ENCODE measurements at regions not wholly inside any gene's neighbourhood (a gene's known extent, or its start where the extent isn't known, plus 50 kb on each side); places are given as distances from the start of the nearest gene placed in this dataset.

DNA sequence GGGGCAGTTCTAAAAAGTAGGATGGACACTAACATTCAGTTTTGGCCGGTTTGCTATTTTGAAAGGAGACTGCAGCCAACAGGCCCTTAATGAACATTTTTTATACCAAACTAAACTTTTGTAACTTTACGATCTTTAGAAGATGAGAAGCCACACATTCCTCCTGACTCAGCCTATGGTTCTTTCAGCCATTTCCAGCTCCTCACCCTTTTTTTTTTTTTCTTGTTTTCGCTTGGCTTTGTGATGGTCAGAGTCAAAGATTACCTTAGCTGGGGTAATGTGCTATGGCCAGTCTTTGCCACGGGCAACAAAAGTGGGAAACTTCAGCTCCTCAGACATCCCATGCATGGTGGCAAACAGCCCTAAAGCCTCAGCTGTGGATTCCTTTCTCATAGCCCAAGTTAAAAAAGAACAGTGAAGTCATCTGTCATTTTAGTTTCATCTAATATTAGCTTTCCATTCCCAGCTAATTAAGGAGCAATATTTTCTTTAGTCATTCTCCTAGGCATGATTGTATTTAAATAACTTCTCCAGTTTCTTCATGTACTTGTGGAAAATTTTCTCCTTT lies 368.7 kb downstream of the MFSD1 start:
- Histone ChIP-seq H3K4me1 (peaks cover 6% of the 10 kb centered on the region), H3K27ac (replicated peaks) (no peak overlapping the region), H3K4me3 (no peak overlapping the region), H3K27me3 (ENCODE audit: low read depth) (no peaks in the 10 kb centered on the region), H3K9me3 (replicated peaks) (no peaks in the 10 kb centered on the region), H3K36me3 (no peaks in the 10 kb centered on the region)
- no peak for DNase-seq
- intact Hi-C loops (cut with micrococcal nuclease), result no loop called here
- TF ChIP-seq CTCF (IDR thresholded peaks at IDR 0.05; ENCODE audit: borderline replicate concordance), result no peak

- Histone ChIP-seq H3K27me3 (ENCODE audit: low read depth) (no peaks in the 10 kb centered on the region), H3K36me3 (no peaks in the 10 kb centered on the region), H3K4me1 (peaks cover 6% of the 10 kb centered on the region), H3K9me3 (replicated peaks) (no peaks in the 10 kb centered on the region), H3K27ac (replicated peaks) (no peak overlapping the region), H3K4me3 (no peak overlapping the region)
- no peak for TF ChIP-seq CTCF (IDR thresholded peaks at IDR 0.05; ENCODE audit: borderline replicate concordance)
- intact Hi-C loops (cut with micrococcal nuclease), result no loop called here
- no peak for DNase-seq
Observed at GRCh38 chr3:159171333-159171732, 369.5 kb downstream of the MFSD1 start.

- no peaks in the 10 kb centered on the region for H3K36me3 ChIP-seq
- TF ChIP-seq CTCF (IDR thresholded peaks at IDR 0.05; ENCODE audit: borderline replicate concordance), result no peak
- H3K9me3 ChIP-seq (replicated peaks), result no peaks in the 10 kb centered on the region
- H3K27me3 ChIP-seq (ENCODE audit: low read depth), result no peaks in the 10 kb centered on the region
- H3K4me3 ChIP-seq, result no peak overlapping the region
- intact Hi-C loops (cut with micrococcal nuclease), result no loop called here
- no peak for DNase-seq
- H3K27ac ChIP-seq (replicated peaks), result no peak overlapping the region
- peaks cover 6% of the 10 kb centered on the region for H3K4me1 ChIP-seq
Observed at GRCh38 chr3:159172473-159172872, 370.6 kb downstream of the MFSD1 start.

DNA sequence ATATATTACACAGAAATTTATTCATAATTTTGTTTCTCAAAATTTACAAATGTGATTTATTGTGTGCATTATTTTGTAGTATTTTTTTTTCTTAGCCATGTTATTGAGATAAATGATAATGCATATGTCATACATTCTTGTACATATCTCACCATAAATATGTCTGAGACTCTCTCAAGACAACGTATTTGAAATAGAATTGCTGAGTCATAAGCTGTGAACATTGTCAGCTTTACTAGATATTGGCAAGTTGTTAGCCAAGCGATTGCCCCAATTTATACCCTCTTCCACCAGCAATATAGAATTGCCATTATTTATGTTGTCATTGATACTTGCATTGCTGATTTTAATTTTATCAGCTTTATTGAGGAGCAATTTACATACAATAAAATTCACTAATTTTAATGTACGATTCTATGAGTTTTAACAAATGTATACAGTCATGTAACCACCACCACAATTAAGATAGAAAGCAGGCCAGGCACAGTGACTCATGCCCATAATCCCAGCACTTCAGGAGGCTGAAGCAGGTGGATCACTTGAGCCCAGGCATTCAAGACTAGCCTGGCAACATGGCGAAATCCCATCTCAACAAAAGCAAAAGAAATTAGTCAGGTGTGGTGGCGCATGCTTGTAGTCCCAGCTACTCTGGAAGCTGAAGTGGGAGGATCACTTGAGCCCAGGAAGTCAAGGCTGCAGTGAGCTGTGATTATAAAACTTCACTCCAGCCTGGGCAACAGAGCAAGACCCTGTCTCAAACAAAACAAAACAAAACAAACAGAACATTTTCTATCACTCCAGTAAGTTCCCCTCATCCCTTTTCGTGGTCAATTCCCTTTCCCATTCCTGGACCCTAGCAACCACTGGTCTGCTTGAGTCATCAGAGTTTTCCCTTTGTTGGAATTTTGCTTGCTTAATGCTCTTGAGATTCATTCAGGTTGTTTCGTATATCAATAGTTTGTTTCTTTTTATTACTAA lies 373.1 kb downstream of the MFSD1 start:
- TF ChIP-seq CTCF (IDR thresholded peaks at IDR 0.05; ENCODE audit: borderline replicate concordance), result no peak
- peaks cover 6% of the 10 kb centered on the region for H3K4me1 ChIP-seq
- H3K9me3 ChIP-seq (replicated peaks), result no peaks in the 10 kb centered on the region
- H3K27me3 ChIP-seq (ENCODE audit: low read depth), result no peaks in the 10 kb centered on the region
- no peak overlapping the region for H3K4me3 ChIP-seq
- H3K27ac ChIP-seq (replicated peaks), result no peak overlapping the region
- intact Hi-C loops (cut with micrococcal nuclease), result no loop called here
- DNase-seq, result no peak
- no peaks in the 10 kb centered on the region for H3K36me3 ChIP-seq

DNA sequence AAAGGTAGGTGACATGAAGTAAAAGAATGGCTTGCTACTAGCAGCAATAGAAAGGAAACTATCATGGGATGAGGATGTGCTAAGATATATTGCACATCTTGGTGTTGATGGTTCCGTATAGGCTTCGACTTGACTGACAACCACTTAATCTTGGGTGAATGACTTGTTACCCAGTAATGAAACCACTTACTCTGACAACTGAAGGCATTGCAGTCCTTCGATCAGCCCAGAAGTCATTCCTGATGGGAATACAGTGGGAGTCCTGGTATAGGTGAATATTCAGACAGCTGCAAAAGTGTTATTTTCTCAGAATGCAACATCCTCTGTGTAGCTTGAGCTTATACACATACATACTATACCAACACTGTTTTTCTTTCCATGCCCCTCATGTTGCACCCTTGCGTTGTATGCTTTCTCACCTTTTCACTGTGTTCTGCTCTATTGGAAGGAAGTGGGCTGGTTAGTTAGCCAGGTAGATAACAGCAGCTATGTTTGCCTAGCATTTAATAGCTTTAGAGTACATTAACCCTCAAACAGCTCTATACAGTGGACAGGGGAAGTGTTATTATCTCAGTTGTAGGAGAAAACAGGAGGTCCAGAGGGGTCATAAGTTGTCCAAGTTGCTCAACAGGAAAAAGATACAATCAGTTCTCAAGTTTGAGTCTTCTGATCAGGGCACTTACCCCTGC lies 376.5 kb downstream of the MFSD1 start:
- no peak for TF ChIP-seq CTCF (IDR thresholded peaks at IDR 0.05; ENCODE audit: borderline replicate concordance)
- no peak overlapping the region for H3K27ac ChIP-seq (replicated peaks)
- no peak overlapping the region for H3K4me3 ChIP-seq
- no peaks in the 10 kb centered on the region for H3K4me1 ChIP-seq
- intact Hi-C loops (cut with micrococcal nuclease), result no loop called here
- no peaks in the 10 kb centered on the region for H3K36me3 ChIP-seq
- H3K9me3 ChIP-seq (replicated peaks), result no peaks in the 10 kb centered on the region
- DNase-seq, result no peak
- H3K27me3 ChIP-seq (ENCODE audit: low read depth), result no peaks in the 10 kb centered on the region
